MM.1S (cell line): ENCODE measurements at regions not wholly inside any gene's neighbourhood (a gene's known extent, or its start where the extent isn't known, plus 50 kb on each side); places are given as distances from the start of the nearest gene placed in this dataset.

ENCODE experiments used
- CTCF ChIP-seq: fragments of 300-600 bp; sonication (generic); IDR thresholded peaks from 2 replicates; pipeline ENCODE4 v1.5.1; 2016; ENCODE audit warnings: antibody characterized with exemption, low read length, mixed read lengths
- EZH2 ChIP-seq: fragments of 300-600 bp; sonication (generic); optimal IDR thresholded peaks from 2 replicates; pipeline ENCODE3; 2017; ENCODE audit warnings: low read depth, mild to moderate bottlenecking, antibody characterized with exemption, low read length, mixed read lengths

DNA sequence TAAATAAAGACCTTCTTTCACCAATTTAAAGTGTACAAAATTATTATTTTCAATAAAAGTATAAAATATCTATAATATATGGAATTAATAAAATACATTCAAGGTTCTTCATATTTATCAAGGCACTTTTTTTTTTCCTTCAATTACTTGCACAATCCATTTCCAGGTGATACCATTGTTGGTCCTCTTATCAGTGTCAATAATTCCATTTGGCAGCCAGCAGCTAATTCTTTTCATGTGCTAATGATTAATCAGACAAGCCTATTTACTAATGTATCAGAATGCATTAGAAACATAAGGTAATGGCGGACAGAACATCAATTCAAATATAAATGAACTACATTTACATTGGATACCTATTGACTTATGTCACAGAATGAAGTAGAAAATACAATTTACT is 622.2 kb downstream of the TOX3 start:
- TF ChIP-seq CTCF (no peak), EZH2 (no peak)
